Stomach (tissue), 8 donors: ENCODE measurements at regions not wholly inside any gene's neighbourhood (a gene's known extent, or its start where the extent isn't known, plus 50 kb on each side); places are given as distances from the start of the nearest gene placed in this dataset.

Source experiments
- DNase-seq, 2 donors: peaks; one replicate each; pipeline versions ENCODE4 v3.0.0 to v3.0.0-alpha.2; 2013 to 2019
- H3K27ac ChIP-seq, 5 donors: fragments of 200-600 bp in 4 of 5; sonication (generic) in 4 of 5; one replicate each; pipeline ENCODE4 v1.5.1; 2013 to 2019; ENCODE audit warnings: mild to moderate bottlenecking in 1 of 5, moderate library complexity in 1 of 5
- H3K27me3 ChIP-seq, 3 donors: fragments of 200-600 bp; sonication (generic); one replicate each; pipeline ENCODE4 v1.5.1; 2017 to 2019; ENCODE audit warnings: mixed run types in 1 of 3
- H3K36me3 ChIP-seq, 4 donors: fragments of 200-600 bp; sonication (generic); 1 replicate in 3 of 4; 2 replicates in 1 of 4; pipeline ENCODE4 v1.5.1; 2016 to 2019
- H3K4me1 ChIP-seq, 4 donors: fragments of 200-600 bp; sonication (generic); one replicate each; pipeline ENCODE4 v1.5.1; 2016 to 2019
- H3K4me3 ChIP-seq, 4 donors: fragments of 200-600 bp; sonication (generic) in 3 of 4; one replicate each; pipeline ENCODE4 v1.5.1; 2016 to 2019; ENCODE audit warnings: mild to moderate bottlenecking in 1 of 4
- H3K9me3 ChIP-seq, 4 donors: fragments of 200-600 bp; sonication (generic); one replicate each; pipeline ENCODE4 v1.5.1; 2016 to 2019
- EP300 ChIP-seq: sonication (generic); formaldehyde crosslinking; IDR thresholded peaks from one replicate; pipeline ENCODE4 v1.6.1; 2017; ENCODE audit warnings: antibody characterized with exemption
- POLR2A ChIP-seq, 4 donors: fragments of 450-650 bp; IDR thresholded peaks; one replicate each; pipeline ENCODE4 v1.6.1; 2016; ENCODE audit warnings: antibody characterized with exemption in 4 of 4, control low read depth in 2 of 4, mild to moderate bottlenecking in 1 of 4, moderate library complexity in 1 of 4
- POLR2AphosphoS5 ChIP-seq, 3 donors: sonication (generic); formaldehyde crosslinking; IDR thresholded peaks; one replicate each; pipeline ENCODE4 v1.6.1; 2016; ENCODE audit warnings: antibody characterized with exemption in 3 of 3
- WGBS, 5 donors: extraction: QIAGEN DNeasy Blood & Tissue Kit in 3 of 5; methylation state at CpG; one replicate each; pipeline versions ENCODE4 v1.1.5 to v1.1.7; 2013 to 2018; 5-methylcytosine and 5-hydroxymethylcytosine counted together
- intact Hi-C: fragments of 100-400 bp; cut with DNase I; formaldehyde crosslinking; loops from one replicate; pipeline ENCODE4 v1.15.1; 2023; ENCODE audit warnings: low total_unique reads
- TF ChIP-seq, protein P1 (sequence below), 7 experiments: fragments of 450-650 bp in 4 of 7; fragments of 200-600 bp in 3 of 7; sonication (generic) in 3 of 7; IDR thresholded peaks; one replicate each; pipeline ENCODE4 v1.5.1; 2016 to 2019; ENCODE audit warnings: antibody characterized with exemption in 7 of 7, control low read depth in 2 of 7, mild to moderate bottlenecking in 1 of 7
- donor health status: healthy with polysubstance abuse.
- donor health status: Bipolar disorder and iron deficiency.
- donor health status: healthy.

DNA sequence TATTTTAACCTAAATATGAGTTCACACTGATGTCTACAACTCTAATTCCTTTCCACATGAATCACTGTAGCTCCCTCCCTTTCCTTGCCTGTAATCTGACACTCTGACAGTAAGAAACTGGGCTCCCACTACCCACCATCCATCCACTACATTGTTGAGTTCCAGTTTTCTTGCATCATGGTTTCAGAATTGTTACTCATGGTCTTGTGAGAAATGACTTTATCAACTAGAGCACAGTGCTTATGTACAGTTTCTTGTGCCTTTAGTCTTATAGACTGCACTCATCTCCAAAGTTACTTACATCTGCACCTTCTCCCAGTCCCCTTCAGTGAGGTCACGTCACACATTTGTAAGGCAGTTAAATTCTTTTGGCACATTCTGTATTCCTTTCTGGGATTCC lies 78.6 kb downstream of the RTL6 start:
- 70 to 91% (median 72%) methylated on average over 1 of the region's 1 CpG for WGBS, 5 donors
- TF ChIP-seq POLR2AphosphoS5 (IDR thresholded peaks at IDR 0.05) = no peak
- no peak for TF ChIP-seq EP300
- TF ChIP-seq POLR2A (IDR thresholded peaks at IDR 0.05) = no peak
- TF ChIP-seq, protein P1, sequence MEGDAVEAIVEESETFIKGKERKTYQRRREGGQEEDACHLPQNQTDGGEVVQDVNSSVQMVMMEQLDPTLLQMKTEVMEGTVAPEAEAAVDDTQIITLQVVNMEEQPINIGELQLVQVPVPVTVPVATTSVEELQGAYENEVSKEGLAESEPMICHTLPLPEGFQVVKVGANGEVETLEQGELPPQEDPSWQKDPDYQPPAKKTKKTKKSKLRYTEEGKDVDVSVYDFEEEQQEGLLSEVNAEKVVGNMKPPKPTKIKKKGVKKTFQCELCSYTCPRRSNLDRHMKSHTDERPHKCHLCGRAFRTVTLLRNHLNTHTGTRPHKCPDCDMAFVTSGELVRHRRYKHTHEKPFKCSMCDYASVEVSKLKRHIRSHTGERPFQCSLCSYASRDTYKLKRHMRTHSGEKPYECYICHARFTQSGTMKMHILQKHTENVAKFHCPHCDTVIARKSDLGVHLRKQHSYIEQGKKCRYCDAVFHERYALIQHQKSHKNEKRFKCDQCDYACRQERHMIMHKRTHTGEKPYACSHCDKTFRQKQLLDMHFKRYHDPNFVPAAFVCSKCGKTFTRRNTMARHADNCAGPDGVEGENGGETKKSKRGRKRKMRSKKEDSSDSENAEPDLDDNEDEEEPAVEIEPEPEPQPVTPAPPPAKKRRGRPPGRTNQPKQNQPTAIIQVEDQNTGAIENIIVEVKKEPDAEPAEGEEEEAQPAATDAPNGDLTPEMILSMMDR (IDR thresholded peaks at IDR 0.05) = no peak

DNA sequence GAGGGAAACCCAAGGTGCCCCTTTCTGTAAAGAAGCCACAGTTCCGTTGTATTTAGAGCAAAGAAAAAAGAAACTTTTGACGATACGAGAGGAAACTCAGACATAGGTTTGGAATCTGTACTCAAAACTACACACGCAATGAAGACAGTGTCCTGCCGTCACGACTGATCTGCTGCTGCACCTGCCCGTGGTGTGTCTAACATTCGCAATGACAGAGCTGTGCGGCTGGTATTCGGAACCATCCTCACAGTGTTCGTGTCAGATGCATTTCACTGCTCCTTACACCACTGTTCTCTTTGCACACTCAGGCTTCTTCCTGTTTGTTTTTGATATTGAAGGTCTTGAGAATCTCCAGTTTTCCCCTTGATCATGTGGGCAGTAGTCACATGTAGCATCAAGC lies 84.8 kb downstream of the RTL6 start:
- TF ChIP-seq POLR2AphosphoS5 (IDR thresholded peaks at IDR 0.05) (no peak), POLR2A (IDR thresholded peaks at IDR 0.05) (no peak), EP300 (no peak)
- TF ChIP-seq, protein P1 (IDR thresholded peaks at IDR 0.05) = no peak
- H3K36me3 ChIP-seq = no peaks in the 10 kb centered on the region
- H3K4me1 ChIP-seq = peaks cover 13 to 37% (median 26%) of the 10 kb centered on the region in 4 donors
- intact Hi-C loops = no loop called here
- H3K4me3 ChIP-seq = no peak overlapping the region
- H3K27ac ChIP-seq = no peak overlapping the region
- peaks cover 0 to 30% (median 0%) of the 10 kb centered on the region in 3 donors for H3K27me3 ChIP-seq
- WGBS, 5 donors = 89 to 94% (median 90%) methylated on average over 11 of the region's 11 CpGs
- DNase-seq = no peak
- no peaks in the 10 kb centered on the region for H3K9me3 ChIP-seq

More for the DNA sequence above, 78.6 kb downstream of the RTL6 start:
- intact Hi-C loops = no loop called here
- Histone ChIP-seq H3K4me1 (peaks cover 0 to 14% (median 7%) of the 10 kb centered on the region in 4 donors), H3K27me3 (peaks cover 0 to 4% (median 0%) of the 10 kb centered on the region in 3 donors), H3K9me3 (peaks cover 0 to 20% (median 18%) of the 10 kb centered on the region in 4 donors), H3K4me3 (no peak overlapping the region), H3K36me3 (no peaks in the 10 kb centered on the region), H3K27ac (no peak overlapping the region)
- DNase-seq = no peak

DNA sequence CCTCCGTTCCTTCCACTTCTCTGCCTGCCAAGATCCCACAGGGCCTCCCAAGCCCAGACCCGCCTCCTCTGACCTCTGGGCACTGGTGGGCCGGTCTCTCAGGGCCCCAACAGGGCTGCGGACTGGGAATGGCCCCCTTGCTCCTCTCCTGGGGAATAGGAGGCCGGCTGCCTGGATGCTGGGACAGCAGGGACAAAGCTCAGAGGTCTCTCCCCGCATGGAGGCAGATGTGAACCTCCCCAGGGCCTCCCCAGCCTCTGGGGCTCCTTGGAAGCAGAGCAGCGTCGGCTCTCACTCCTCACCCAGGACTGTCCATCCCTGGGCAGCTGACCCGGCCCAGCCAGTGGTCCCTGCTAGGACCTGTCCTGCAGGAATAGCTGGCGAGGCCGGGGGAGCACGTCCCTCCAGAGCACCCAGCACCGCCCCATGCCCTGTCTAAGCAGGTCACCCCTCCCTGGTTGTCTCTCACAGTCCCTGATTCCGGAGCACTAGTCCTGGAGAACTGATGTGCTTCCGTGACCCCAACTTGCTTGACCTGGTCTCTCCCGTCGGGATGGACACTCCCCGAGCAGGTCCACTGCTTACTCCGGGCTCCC lies 85.8 kb downstream of the RTL6 start:
- TF ChIP-seq POLR2AphosphoS5 (IDR thresholded peaks at IDR 0.05) = no peak
- TF ChIP-seq, protein P1 (IDR thresholded peaks at IDR 0.05) = no peak
- TF ChIP-seq POLR2A (IDR thresholded peaks at IDR 0.05) = no peak
- TF ChIP-seq EP300 = no peak
- H3K27ac ChIP-seq = no peak overlapping the region
- H3K9me3 ChIP-seq = no peaks in the 10 kb centered on the region

DNA sequence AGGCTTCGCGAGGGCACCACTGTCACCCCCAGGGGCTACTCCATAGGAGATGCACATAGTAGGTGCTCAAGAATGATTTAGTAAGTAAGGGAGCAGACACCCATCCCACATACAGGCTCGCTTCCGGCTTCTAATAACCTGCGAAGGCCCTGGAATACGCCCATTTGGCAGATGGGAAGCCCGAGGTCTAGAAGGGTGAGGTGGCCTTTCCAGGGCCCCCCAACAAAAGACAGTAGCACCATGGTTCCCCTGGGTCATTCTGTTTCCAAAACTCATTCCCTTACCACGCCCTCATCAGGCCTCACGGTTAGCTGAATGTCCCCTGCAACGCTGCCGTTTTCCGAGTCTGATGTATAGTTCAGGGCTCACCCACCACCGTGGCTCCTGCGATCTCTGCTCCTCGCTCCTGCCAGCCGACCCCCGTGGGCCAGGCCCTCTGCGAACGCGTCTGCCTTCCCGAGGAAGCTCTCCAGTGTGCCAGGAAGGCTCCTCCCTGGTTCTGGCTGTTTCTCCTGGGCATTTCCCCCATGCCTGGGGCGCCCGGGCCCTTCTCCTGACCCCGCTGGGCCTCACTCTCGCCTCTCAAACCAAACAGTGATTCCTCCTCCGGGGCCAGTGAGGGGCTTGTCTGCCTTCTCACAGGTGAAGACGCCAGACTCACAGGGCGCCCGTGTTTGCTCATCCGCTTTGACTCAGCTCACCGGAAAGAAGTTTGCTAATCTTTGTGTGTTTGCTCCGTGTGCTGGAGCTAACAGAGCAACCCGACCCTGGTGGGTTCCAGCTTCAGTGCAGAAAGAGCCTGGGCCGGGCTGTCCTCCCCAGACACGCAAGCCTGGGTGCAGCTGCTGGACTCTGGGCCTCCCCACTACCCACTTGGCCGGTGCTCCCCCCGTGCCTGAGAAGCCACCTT lies 86.6 kb downstream of the RTL6 start:
- TF ChIP-seq, protein P1 (IDR thresholded peaks at IDR 0.05) = no peak
- TF ChIP-seq EP300 (no peak), POLR2AphosphoS5 (IDR thresholded peaks at IDR 0.05) (no peak), POLR2A (IDR thresholded peaks at IDR 0.05) (no peak)
- peak in 1 of 2 donors; percentile 65 for DNase-seq
- H3K4me1 ChIP-seq = peaks cover 13 to 42% (median 30%) of the 10 kb centered on the region in 4 donors
- 37 to 55% (median 52%) methylated on average over 32 to 37 of the region's 37 CpGs for whole genome bisulfite sequencing, 5 donors
- H3K4me3 ChIP-seq = no peak overlapping the region
- intact Hi-C loops = no loop called here
- H3K9me3 ChIP-seq = no peaks in the 10 kb centered on the region
- no peaks in the 10 kb centered on the region for H3K36me3 ChIP-seq
- H3K27ac ChIP-seq = no peak overlapping the region
- H3K27me3 ChIP-seq = peaks cover 0 to 26% (median 0%) of the 10 kb centered on the region in 3 donors

More for the DNA sequence above, 85.8 kb downstream of the RTL6 start:
- WGBS, 5 donors = 67 to 75% (median 74%) methylated on average over 5 to 19 of the region's 19 CpGs
- Histone ChIP-seq H3K4me3 (no peak overlapping the region), H3K27me3 (peaks cover 0 to 26% (median 0%) of the 10 kb centered on the region in 3 donors), H3K4me1 (peaks cover 13 to 42% (median 30%) of the 10 kb centered on the region in 4 donors), H3K36me3 (no peaks in the 10 kb centered on the region)
- intact Hi-C loops = no loop called here
- DNase-seq = no peak
